PC-9 (cell line): ENCODE measurements at regions not wholly inside any gene's neighbourhood (a gene's known extent, or its start where the extent isn't known, plus 50 kb on each side); places are given as distances from the start of the nearest gene placed in this dataset.

ENCODE experiments used
- EZH2 ChIP-seq: fragments of 200-600 bp; sonication (generic); IDR thresholded peaks from 2 replicates; pipeline ENCODE4 v1.8.0; 2017; ENCODE audit warnings: antibody characterized with exemption, low read depth
- TF ChIP-seq, protein P1 (sequence below): fragments of 200-600 bp; sonication (generic); conservative IDR thresholded peaks from 2 replicates; pipeline ENCODE4 v1.6.1; 2017; ENCODE audit warnings: mixed run types, antibody characterized with exemption, mild to moderate bottlenecking, moderate library complexity

DNA sequence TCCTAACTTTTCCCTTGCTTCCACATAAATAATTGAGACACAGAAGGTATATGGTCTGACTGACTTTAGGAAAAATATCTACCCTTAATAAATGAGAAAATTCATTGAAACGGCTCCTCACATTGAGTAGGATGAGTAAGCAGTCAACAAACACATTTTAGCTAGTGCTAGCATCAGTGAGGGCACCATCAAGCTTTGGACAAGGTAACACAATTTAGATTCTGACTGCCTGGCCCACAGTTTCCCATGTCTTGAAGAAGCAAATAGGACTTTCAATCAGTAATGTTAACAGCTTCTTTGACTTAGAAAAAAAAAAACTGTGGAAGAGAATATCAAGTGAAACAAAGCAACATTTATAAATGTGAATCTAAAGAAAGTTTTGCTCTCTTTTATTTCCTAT lies 70.1 kb upstream of the MBNL1 start:
- TF ChIP-seq, protein P1, sequence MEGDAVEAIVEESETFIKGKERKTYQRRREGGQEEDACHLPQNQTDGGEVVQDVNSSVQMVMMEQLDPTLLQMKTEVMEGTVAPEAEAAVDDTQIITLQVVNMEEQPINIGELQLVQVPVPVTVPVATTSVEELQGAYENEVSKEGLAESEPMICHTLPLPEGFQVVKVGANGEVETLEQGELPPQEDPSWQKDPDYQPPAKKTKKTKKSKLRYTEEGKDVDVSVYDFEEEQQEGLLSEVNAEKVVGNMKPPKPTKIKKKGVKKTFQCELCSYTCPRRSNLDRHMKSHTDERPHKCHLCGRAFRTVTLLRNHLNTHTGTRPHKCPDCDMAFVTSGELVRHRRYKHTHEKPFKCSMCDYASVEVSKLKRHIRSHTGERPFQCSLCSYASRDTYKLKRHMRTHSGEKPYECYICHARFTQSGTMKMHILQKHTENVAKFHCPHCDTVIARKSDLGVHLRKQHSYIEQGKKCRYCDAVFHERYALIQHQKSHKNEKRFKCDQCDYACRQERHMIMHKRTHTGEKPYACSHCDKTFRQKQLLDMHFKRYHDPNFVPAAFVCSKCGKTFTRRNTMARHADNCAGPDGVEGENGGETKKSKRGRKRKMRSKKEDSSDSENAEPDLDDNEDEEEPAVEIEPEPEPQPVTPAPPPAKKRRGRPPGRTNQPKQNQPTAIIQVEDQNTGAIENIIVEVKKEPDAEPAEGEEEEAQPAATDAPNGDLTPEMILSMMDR: no peak
- TF ChIP-seq EZH2: no peak
